ENCODE measurements at regions not wholly inside any gene's neighbourhood (a gene's known extent, or its start where the extent isn't known, plus 50 kb on each side); places are given as distances from the start of the nearest gene placed in this dataset.

DNA sequence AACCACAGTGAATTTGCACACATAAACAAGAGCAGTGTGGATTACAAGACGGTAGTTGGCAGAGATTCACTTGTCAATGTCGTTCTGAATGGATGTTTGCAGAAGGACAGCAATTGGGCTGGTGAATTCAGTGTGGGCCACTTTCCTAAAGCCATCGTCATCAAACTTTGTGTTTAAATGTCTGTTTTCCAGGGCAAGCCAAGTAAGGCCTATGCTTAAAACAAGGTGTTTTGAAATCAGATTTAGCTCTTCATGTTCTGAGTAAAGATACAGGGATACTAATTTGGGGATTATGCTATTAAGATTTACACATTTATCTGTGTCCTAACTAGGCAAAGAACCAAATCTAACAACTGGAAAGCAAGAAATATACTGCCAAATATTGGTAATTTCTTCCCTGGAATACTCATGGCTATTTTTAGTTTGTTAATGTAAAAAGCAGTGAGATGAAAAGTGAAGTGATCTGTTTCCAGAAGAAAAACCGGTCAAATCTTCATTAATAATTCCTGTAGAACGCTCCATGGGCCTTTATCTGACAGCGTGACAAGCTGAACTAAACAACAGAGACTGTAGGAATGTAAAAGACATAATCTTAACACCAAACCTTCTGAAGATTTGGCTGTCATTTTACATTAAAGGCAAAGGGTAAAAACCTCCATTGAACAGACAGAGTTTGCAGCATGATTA is 175.7 kb downstream of the ICOS start:
- Histone ChIP-seq H3K4me2 (ENCODE audit: low read length) (no peak overlapping the region), H3F3A (ENCODE audit: insufficient read depth, low read length) (no peaks in the 10 kb centered on the region)
- TF ChIP-seq, protein P1, sequence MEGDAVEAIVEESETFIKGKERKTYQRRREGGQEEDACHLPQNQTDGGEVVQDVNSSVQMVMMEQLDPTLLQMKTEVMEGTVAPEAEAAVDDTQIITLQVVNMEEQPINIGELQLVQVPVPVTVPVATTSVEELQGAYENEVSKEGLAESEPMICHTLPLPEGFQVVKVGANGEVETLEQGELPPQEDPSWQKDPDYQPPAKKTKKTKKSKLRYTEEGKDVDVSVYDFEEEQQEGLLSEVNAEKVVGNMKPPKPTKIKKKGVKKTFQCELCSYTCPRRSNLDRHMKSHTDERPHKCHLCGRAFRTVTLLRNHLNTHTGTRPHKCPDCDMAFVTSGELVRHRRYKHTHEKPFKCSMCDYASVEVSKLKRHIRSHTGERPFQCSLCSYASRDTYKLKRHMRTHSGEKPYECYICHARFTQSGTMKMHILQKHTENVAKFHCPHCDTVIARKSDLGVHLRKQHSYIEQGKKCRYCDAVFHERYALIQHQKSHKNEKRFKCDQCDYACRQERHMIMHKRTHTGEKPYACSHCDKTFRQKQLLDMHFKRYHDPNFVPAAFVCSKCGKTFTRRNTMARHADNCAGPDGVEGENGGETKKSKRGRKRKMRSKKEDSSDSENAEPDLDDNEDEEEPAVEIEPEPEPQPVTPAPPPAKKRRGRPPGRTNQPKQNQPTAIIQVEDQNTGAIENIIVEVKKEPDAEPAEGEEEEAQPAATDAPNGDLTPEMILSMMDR (IDR thresholded peaks at IDR 0.05; ENCODE audit: low read length): no peak
- TF ChIP-seq EZH2 (IDR thresholded peaks at IDR 0.05; ENCODE audit: borderline replicate concordance, low read length): no peak

DNA sequence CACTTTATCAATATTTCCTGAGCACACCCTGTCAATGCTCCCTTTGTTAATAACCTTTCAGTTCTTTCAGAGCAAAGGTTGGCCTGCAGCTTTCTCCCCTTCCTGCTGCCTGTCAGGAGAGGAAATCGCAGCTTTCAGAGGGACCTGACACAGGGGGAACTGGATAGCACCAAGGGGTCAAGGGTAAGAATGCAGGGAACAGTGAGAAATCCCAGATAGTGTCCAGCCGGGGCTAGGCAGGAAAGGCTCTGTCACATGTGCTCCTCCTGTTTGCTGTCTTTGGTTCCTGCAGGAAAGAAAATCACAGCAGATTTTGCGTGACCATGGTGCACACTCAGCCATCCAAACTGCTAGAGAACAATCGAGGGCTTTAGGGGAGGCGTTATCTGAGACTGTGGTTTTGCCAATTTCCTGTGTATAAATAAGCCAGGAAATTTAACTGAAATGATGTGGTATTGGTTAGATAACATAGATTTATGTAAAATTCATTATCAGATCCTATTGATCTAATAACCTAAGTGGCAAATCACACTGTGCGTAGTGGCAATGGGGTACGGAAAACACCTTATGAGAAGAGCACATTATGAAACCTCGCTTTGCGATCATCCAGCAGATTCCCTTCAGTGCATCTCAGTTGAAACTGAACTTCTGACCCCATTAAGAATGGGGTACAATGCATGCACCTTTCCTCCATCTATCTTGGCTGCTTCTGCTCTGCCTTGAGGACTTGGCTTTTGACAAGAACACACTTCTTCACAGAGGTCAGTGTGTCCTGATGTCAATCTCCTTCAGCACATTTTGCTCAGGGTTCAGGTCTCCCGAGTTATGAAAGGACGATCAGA is 178.0 kb downstream of the ICOS start:
- Histone ChIP-seq H3K9me2 (ENCODE audit: low read depth, low read length) (no peaks in the 10 kb centered on the region), H3K27ac (ENCODE audit: low read depth, low read length, poor library complexity, severe bottlenecking) (no peak overlapping the region), H3K9me3 (ENCODE audit: low read length) (no peaks in the 10 kb centered on the region), H3K36me3 (ENCODE audit: insufficient read depth, low read length) (no peaks in the 10 kb centered on the region), H3K27me3 (ENCODE audit: insufficient read depth, low read length) (no peaks in the 10 kb centered on the region), H2AFZ (ENCODE audit: low read length) (no peak overlapping the region), H3K4me3 (ENCODE audit: low read depth, low read length, poor library complexity, severe bottlenecking) (no peak overlapping the region), H3F3A (ENCODE audit: insufficient read depth, low read length) (no peaks in the 10 kb centered on the region), H3K9ac (ENCODE audit: low read length) (no peak overlapping the region), H3K4me1 (ENCODE audit: insufficient read depth, low read length, severe bottlenecking) (no peaks in the 10 kb centered on the region), H3K79me2 (ENCODE audit: insufficient read depth, low read length) (no peaks in the 10 kb centered on the region), H3K4me2 (ENCODE audit: low read length) (no peak overlapping the region), H4K20me1 (ENCODE audit: insufficient read depth, low read length) (no peaks in the 10 kb centered on the region)
- TF ChIP-seq, protein P1 (IDR thresholded peaks at IDR 0.05; ENCODE audit: low read length): no peak
- no peak for TF ChIP-seq EZH2 (IDR thresholded peaks at IDR 0.05; ENCODE audit: borderline replicate concordance, low read length)

More for the DNA sequence above, 175.7 kb downstream of the ICOS start:
- Histone ChIP-seq H3K9ac (ENCODE audit: low read length) (no peak overlapping the region), H2AFZ (ENCODE audit: low read length) (no peak overlapping the region), H3K27me3 (ENCODE audit: insufficient read depth, low read length) (no peaks in the 10 kb centered on the region), H3K4me1 (ENCODE audit: insufficient read depth, low read length, severe bottlenecking) (no peaks in the 10 kb centered on the region), H3K36me3 (ENCODE audit: insufficient read depth, low read length) (no peaks in the 10 kb centered on the region), H3K9me2 (ENCODE audit: low read depth, low read length) (no peaks in the 10 kb centered on the region), H4K20me1 (ENCODE audit: insufficient read depth, low read length) (no peaks in the 10 kb centered on the region), H3K27ac (ENCODE audit: low read depth, low read length, poor library complexity, severe bottlenecking) (no peak overlapping the region), H3K79me2 (ENCODE audit: insufficient read depth, low read length) (no peaks in the 10 kb centered on the region), H3K4me3 (ENCODE audit: low read depth, low read length, poor library complexity, severe bottlenecking) (no peak overlapping the region), H3K9me3 (ENCODE audit: low read length) (no peaks in the 10 kb centered on the region)

DNA sequence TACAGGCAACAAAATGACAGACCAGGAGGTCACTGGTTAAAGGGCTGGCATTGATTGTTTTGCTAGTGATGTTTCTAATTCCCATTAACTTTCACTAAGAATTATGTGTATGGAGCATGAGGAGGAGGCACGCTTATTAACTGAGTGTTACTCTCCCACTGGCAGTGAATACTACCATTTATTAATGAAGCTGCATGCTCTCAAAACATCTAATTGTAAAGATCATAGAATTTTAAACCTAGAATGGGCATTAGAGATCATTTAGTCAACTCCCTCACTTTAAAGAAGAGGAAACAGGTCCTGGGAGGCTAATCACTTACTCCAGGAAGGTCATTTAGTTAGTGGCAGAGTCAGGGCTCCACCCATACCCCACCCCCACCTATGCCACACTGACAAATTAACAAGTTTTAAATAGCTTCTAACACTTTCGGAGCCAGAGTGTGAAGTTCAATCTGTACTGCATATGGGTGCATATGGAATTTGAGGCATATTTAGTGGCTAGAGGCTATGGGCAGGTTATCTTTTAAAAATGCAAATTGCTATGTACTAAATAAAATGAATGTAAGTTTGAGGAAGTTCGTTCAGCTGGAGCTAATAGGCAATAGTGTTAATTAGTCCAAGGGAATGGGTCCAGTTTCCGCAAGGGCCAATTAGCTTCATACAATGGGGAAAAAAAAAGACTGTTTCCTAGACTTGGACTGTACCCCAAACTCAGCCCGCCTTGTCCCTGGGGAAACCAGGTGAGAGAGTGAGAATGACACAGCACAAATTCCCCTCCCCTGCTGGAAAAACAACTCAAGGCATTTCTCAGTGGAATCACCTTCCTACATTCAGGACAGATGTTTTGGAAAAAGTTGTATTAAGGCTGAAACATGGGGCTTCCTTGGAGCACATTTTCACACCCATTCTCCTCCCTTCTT is 178.8 kb downstream of the ICOS start:
- Histone ChIP-seq H3K9ac (ENCODE audit: low read length) (no peak overlapping the region), H3K4me3 (ENCODE audit: low read depth, low read length, poor library complexity, severe bottlenecking) (no peak overlapping the region), H3K36me3 (ENCODE audit: insufficient read depth, low read length) (no peaks in the 10 kb centered on the region), H3K4me2 (ENCODE audit: low read length) (no peak overlapping the region), H4K20me1 (ENCODE audit: insufficient read depth, low read length) (no peaks in the 10 kb centered on the region), H3K79me2 (ENCODE audit: insufficient read depth, low read length) (no peaks in the 10 kb centered on the region), H3K9me2 (ENCODE audit: low read depth, low read length) (no peaks in the 10 kb centered on the region), H3F3A (ENCODE audit: insufficient read depth, low read length) (no peaks in the 10 kb centered on the region), H3K9me3 (ENCODE audit: low read length) (no peaks in the 10 kb centered on the region), H3K27me3 (ENCODE audit: insufficient read depth, low read length) (no peaks in the 10 kb centered on the region), H3K27ac (ENCODE audit: low read depth, low read length, poor library complexity, severe bottlenecking) (no peak overlapping the region), H3K4me1 (ENCODE audit: insufficient read depth, low read length, severe bottlenecking) (no peaks in the 10 kb centered on the region), H2AFZ (ENCODE audit: low read length) (no peak overlapping the region)
- TF ChIP-seq EZH2 (IDR thresholded peaks at IDR 0.05; ENCODE audit: borderline replicate concordance, low read length): no peak
- TF ChIP-seq, protein P1 (IDR thresholded peaks at IDR 0.05; ENCODE audit: low read length): no peak
